AG09309 (cell line): ENCODE measurements at regions not wholly inside any gene's neighbourhood (a gene's known extent, or its start where the extent isn't known, plus 50 kb on each side); places are given as distances from the start of the nearest gene placed in this dataset.
A peak's percentile ranks its signal among the peaks of the same experiment; 100 is the strongest.
"Not testable (repeated sequence)": the region's sequence is repeated elsewhere in the genome, so short reads cannot be mapped to it uniquely, and the experiment has no call there.

Source experiments
- DNase-seq: peaks from one replicate; pipeline ENCODE4 v3.0.0-alpha.2; 2010; ENCODE audit warnings: low read depth
- H3K4me3 ChIP-seq: 2 replicates; pipeline ENCODE4 v1.5.1; 2011; ENCODE audit warnings: mild to moderate bottlenecking, low read depth, low read length, moderate library complexity; ENCODE audit not compliant: control insufficient read depth
- TF ChIP-seq, protein P1 (sequence below): IDR thresholded peaks from 2 replicates; pipeline ENCODE4 v1.5.1; 2011; ENCODE audit warnings: mild to moderate bottlenecking, low read depth, low read length, inconsistent platforms; ENCODE audit not compliant: insufficient read depth, control insufficient read depth; ENCODE audit errors: missing control alignments

DNA sequence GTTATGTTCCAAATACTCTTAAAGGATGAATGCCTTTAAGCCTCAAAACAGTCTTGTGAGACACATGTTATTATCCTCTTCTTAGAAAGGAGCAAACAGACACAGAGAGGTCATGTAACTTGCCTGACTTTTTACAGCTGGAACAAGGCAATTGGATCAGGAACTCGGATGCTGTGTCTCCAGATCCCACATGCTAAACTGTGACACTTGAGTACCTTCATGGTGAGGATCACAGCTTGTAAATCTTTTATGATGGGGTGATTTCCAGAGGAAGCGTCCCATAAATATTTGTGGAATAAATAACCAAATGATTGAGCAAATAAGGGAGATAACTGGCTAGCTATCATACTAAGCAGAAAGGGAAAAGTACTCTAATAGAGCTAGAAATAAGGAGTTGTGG is 171.2 kb downstream of the C11orf91 start:
- DNase-seq: no peak
- TF ChIP-seq, protein P1, sequence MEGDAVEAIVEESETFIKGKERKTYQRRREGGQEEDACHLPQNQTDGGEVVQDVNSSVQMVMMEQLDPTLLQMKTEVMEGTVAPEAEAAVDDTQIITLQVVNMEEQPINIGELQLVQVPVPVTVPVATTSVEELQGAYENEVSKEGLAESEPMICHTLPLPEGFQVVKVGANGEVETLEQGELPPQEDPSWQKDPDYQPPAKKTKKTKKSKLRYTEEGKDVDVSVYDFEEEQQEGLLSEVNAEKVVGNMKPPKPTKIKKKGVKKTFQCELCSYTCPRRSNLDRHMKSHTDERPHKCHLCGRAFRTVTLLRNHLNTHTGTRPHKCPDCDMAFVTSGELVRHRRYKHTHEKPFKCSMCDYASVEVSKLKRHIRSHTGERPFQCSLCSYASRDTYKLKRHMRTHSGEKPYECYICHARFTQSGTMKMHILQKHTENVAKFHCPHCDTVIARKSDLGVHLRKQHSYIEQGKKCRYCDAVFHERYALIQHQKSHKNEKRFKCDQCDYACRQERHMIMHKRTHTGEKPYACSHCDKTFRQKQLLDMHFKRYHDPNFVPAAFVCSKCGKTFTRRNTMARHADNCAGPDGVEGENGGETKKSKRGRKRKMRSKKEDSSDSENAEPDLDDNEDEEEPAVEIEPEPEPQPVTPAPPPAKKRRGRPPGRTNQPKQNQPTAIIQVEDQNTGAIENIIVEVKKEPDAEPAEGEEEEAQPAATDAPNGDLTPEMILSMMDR: no peak
- H3K4me3 ChIP-seq: no peak overlapping the region

DNA sequence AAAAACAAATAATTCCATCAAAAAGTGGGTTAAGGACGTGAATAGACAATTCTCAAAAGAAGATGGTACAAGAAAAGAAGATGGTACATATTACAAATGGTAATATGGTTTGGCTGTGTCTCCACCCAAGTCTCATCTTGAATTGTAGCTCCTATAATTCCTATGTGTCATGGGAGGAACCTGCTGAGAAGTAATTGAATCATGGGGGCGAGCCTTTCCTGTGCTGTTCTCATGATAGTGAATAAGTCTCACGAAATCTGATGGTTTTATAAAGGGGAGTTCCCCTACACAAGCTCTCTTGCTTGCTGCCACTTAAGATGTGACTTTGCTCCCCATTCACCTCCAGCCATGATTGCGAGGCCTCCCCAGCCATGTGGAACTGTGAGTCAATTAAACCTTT is 172.9 kb downstream of the C11orf91 start:
- DNase-seq, H3K4me3 ChIP-seq: not testable (repeated sequence)

DNA sequence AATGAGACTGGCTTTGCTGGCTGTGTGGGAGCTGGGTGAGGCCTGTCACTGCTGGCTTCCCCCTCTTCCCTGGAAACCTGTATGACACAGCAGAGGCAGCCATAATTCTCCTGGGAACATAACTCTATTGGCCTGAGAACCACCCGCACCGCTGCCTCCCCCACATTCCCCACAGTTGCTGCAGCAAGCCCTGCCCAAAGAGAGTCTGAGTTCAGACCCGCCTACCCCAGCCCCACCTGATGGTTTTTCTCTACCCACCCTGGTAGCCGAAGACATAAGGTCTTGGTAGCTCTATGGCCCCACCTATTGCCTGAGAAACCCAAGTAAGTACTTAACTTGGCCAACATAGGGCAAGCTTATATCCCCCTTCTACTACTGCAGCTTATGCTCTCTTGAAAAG is 174.8 kb downstream of the C11orf91 start:
- TF ChIP-seq, protein P1: no peak
- DNase-seq: no peak
- no peak overlapping the region for H3K4me3 ChIP-seq

DNA sequence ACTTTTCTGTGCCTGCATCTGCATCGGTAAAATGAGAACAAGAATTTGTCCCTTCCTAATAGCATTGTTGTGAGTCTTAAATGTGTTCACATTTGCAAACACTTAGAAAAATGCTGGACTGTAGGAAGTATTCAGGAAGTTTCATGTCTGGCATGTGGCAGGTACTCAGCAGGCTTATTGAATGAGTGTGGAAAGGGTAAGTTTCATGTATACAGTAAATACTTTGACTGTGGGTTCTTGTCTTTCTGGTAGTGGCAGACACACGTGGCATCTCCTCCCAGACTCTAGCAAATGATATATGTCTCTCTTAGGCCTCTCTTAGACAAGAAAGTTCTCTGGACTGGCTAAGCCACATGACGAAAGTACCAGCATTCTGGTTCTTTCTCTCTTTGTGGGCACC is 179.2 kb downstream of the C11orf91 start:
- no peak overlapping the region for H3K4me3 ChIP-seq
- TF ChIP-seq, protein P1: no peak
- no peak for DNase-seq

DNA sequence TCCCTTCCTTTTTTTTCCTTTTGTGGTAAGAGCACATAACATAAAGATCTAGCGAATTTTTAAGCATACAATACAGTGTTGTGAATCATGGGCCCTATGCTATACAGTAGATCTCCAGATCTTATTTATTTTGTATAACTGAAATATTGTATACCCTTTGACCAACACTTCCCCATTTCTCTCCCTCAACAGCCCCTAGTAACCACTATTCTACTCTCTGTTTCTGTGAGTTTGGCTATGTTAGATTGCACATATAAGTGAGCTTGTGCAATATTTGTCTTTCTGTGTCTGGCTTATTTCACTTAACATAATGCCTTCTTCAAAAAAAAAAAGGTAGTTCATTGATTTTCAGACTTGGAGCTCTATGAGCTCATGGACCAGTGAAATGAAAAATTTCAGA is 180.5 kb downstream of the C11orf91 start:
- H3K4me3 ChIP-seq: no peak overlapping the region
- DNase-seq: no peak
- TF ChIP-seq, protein P1: no peak

DNA sequence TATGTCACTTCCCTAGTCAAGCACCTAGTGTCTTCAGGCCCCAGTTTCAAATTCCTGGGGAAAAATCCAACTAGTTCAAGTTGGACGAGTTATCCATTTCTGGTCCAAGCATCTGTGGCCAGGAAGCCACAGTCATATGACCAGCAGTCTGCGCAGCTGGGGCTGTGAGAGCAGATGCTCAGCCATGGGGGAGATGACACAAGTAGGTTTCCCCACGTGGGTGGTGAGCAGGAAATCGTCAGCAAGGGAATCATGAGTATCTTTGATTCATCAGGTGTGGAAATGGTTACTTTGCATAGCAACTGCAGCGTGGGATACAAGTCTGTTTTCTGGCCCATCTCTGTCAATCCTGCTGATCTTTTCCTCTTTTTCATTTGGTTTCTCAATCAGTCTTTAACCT is 185.3 kb downstream of the C11orf91 start:
- TF ChIP-seq, protein P1: no peak
- DNase-seq: peak; percentile 49
- H3K4me3 ChIP-seq: no peak overlapping the region

DNA sequence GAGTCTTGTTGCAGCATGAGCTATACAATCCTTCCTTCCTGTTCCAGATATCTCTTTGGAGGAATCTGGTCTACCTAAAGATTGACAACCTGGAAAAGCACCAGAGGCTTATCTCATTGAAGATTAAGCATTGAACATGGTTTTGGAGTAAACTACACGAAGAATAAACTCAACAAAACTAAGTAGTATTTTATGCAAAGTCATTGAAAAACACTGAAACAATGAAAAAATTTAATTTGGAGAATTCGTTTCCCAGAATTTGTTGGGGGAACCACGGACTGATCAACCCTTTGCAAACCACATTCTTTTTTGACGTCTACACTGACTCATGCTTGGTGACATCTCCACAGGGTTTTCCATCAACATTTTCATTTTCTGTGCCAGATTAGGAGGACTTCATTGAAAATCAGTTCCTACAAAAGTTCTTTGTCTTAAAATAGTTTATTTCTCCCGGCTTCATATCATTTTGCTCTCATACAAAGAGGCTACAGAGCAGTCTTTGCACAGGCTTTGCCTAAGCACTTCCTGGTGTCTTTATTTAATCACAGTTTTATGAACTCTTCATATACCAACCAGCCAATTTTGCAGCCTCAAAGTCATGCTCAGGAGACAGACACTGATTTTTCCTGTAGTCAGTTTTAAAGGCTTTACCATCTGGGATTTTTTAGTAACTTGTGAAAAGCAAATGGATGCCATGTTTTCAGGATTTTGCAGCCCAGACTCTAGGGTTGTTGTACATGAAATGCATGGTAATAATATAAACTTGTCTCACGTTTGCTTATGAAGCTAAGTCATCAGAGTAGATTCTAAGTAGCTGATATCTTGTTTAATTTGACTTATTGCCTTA is 186.3 kb downstream of the C11orf91 start:
- TF ChIP-seq, protein P1: no peak
- no peak for DNase-seq
- H3K4me3 ChIP-seq: no peak overlapping the region
